Central memory CD8-positive, alpha-beta T cell (primary cell): ENCODE measurements at regions not wholly inside any gene's neighbourhood (a gene's known extent, or its start where the extent isn't known, plus 50 kb on each side); places are given as distances from the start of the nearest gene placed in this dataset.
"Not testable (repeated sequence)": the region's sequence is repeated elsewhere in the genome, so short reads cannot be mapped to it uniquely, and the experiment has no call there.

Source experiments
- ATAC-seq: fragments of 150-1000 bp; cut with Tn5 transposase; replicated peaks from 2 replicates; pipeline ENCODE4 v1.10.0; 2022; ENCODE audit warnings: mild to moderate bottlenecking, moderate FRiP score, moderate number of reproducible peaks; ENCODE audit not compliant: poor library complexity, severe bottlenecking; ENCODE audit errors: extremely low read depth
- DNase-seq, 2 donors: peaks; one replicate each; pipeline ENCODE4 v3.0.0; 2021; ENCODE audit warnings: low spot score in 2 of 2
- H3K27ac Mint-ChIP-seq: one replicate; pipeline ENCODE4 v1.8.0; 2022; ENCODE audit warnings: low read depth, mild to moderate bottlenecking, moderate library complexity, mixed read lengths
- H3K27me3 Mint-ChIP-seq: one replicate; pipeline ENCODE4 v1.8.0; 2022; ENCODE audit warnings: mixed read lengths
- H3K36me3 Mint-ChIP-seq: one replicate; pipeline ENCODE4 v1.8.0; 2022; ENCODE audit warnings: mild to moderate bottlenecking, moderate library complexity, mixed read lengths; ENCODE audit not compliant: insufficient read depth
- H3K4me1 Mint-ChIP-seq: one replicate; pipeline ENCODE4 v1.8.0; 2022; ENCODE audit warnings: mixed read lengths
- H3K4me3 Mint-ChIP-seq: one replicate; pipeline ENCODE4 v1.8.0; 2022; ENCODE audit warnings: mild to moderate bottlenecking, moderate library complexity, mixed read lengths
- H3K9me3 Mint-ChIP-seq: one replicate; pipeline ENCODE4 v1.8.0; 2022; ENCODE audit warnings: mixed read lengths

DNA sequence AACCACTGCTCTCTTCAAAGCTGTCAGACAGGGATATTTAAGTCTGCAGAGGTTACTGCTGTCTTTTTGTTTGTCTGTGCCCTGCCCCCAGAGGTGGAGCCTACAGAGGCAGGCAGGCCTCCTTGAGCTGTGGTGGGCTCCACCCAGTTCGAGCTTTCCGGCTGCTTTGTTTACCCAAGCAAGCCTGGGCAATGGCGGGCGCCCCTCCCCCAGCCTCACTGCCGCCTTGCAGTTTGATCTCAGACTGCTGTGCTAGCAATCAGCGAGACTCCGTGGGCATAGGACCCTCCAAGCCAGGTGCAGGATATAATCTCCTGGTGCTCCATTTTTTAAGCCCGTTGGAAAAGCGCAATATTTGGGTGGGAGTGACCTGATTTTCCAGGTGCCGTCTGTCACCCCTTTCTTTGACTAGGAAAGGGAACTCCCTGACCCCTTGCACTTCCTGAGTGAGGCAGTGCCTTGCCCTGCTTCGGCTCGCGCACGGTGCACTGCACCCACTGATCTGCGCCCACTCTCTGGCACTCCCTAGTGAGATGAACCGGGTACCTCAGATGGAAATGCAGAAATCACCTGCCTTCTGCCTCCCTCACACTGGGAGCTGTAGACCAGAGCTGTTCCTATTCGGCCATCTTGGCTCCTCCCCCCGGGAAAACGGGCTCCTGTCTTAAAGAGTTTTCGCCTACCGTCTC is 758.3 kb upstream of the NXPH2 start:
- not testable (repeated sequence) for DNase-seq, H3K27me3 Mint-ChIP-seq, H3K4me1 Mint-ChIP-seq, H3K36me3 Mint-ChIP-seq, H3K27ac Mint-ChIP-seq, ATAC-seq, H3K4me3 Mint-ChIP-seq
- H3K9me3 Mint-ChIP-seq: peaks cover 12% of the 10 kb centered on the region

- H3K9me3 Mint-ChIP-seq: peaks cover 12% of the 10 kb centered on the region
- H3K4me3 Mint-ChIP-seq: no peak overlapping the region
- no peak for ATAC-seq
- no peaks in the 10 kb centered on the region for H3K4me1 Mint-ChIP-seq
- no peak for DNase-seq
- H3K27ac Mint-ChIP-seq: no peak overlapping the region
- no peaks in the 10 kb centered on the region for H3K36me3 Mint-ChIP-seq
- no peaks in the 10 kb centered on the region for H3K27me3 Mint-ChIP-seq
Observed at GRCh38 chr2:139529080-139529479, 748.9 kb upstream of the NXPH2 start.

GRCh38 chr2:139526781-139527180 is 746.6 kb upstream of the NXPH2 start:
- ATAC-seq (no peak), DNase-seq (no peak)
- Mint-ChIP-seq H3K9me3 (peaks cover 24% of the 10 kb centered on the region), H3K36me3 (no peaks in the 10 kb centered on the region), H3K4me3 (no peak overlapping the region), H3K4me1 (no peaks in the 10 kb centered on the region), H3K27me3 (no peaks in the 10 kb centered on the region), H3K27ac (no peak overlapping the region)

DNA sequence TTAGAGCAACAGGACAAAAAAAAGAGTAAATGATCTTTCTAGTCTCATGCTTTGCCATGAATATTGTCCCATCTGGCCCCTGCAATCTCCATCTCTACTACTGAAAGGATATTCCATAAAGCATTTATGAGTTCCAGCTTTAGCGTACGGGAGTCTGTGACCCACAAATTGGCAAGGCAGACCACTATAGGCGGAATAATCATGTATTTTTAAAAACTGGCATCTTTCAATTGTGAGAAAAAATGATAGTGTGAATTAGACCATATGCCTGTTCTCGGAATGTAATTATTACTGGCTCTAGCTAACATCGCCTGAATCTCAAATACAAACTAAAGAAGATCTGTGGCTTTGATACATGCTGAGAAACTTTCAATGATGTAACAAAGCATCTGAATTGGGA is 738.1 kb upstream of the NXPH2 start:
- H3K4me1 Mint-ChIP-seq: no peaks in the 10 kb centered on the region
- H3K9me3 Mint-ChIP-seq: peaks cover 22% of the 10 kb centered on the region
- H3K27ac Mint-ChIP-seq: no peak overlapping the region
- H3K27me3 Mint-ChIP-seq: no peaks in the 10 kb centered on the region
- DNase-seq (no peak), ATAC-seq (no peak)
- H3K4me3 Mint-ChIP-seq: no peak overlapping the region
- H3K36me3 Mint-ChIP-seq: no peaks in the 10 kb centered on the region

DNA sequence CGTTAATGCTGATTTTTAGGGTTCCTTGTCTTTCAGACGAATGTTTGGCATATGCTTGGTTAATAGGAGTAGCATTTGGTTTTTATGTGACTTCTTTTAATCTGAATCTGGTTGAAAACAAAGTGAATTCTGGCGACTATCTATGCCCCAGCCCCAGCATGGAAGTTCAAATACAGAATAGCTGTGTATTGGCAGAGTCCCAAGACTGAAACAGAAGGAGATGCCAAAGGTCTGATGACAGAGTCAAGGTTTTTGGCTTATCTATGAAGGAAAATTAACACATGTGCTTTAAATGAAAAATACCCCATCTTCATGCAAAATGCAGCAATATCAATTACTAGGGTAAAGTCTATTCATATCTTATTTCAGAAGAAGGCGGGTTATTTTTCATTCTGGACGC is 734.8 kb upstream of the NXPH2 start:
- H3K4me1 Mint-ChIP-seq: no peaks in the 10 kb centered on the region
- peaks cover 7% of the 10 kb centered on the region for H3K9me3 Mint-ChIP-seq

DNA sequence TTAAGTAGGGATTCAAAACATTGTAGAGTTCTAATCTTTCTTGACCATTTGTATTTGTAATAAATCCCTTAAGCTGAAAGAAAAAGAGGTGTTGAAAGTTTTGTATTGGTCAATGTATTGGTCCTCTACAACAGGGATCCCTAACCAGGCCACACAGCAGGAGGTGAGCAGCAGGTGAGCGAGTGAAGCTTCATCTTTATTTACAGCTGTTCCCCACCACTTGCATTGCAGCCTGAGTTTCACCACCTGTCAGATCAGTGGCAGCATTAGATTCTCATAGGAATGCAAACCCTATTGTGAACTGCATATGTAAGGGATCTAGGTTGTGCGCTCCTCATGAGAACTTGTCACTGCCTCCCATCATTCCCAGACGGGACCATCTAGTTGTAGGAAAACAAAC is 715.7 kb upstream of the NXPH2 start:
- ATAC-seq: no peak
- Mint-ChIP-seq H3K4me1 (no peaks in the 10 kb centered on the region), H3K4me3 (no peak overlapping the region), H3K9me3 (peaks cover 25% of the 10 kb centered on the region), H3K27ac (no peak overlapping the region), H3K36me3 (no peaks in the 10 kb centered on the region), H3K27me3 (no peaks in the 10 kb centered on the region)
- no peak for DNase-seq

More for the DNA sequence above, 734.8 kb upstream of the NXPH2 start:
- Mint-ChIP-seq H3K27ac (no peak overlapping the region), H3K36me3 (no peaks in the 10 kb centered on the region), H3K27me3 (no peaks in the 10 kb centered on the region), H3K4me3 (no peak overlapping the region)
- DNase-seq (no peak), ATAC-seq (no peak)

DNA sequence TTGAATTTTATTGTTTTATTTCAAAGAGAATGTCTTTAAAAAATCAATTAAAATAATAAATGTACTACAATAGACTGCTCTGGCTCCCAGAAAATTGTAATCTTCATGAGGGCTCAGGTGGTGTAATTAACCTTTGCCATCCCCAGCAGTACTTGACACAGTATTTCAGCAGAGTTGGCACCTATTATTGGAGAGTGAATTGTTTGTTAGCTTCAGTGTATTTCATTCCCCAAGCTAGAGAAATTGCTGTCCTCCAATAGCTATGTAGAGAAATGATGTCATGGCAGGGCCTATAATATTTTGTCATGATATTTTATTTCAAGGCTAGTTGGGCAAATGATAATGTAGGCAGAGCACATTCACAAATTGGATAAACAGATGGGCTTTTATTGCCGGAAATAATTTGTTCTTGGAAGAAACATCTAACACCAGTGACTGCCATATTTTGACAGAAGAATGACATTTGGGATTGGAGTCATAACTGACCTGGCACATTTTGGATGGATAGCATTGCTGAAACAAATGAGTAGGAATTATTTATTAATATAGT is 712.0 kb upstream of the NXPH2 start:
- no peak overlapping the region for H3K4me3 Mint-ChIP-seq
- no peaks in the 10 kb centered on the region for H3K4me1 Mint-ChIP-seq
- peaks cover 3% of the 10 kb centered on the region for H3K36me3 Mint-ChIP-seq
- no peak for ATAC-seq
- no peak overlapping the region for H3K27ac Mint-ChIP-seq
- peaks cover 22% of the 10 kb centered on the region for H3K9me3 Mint-ChIP-seq
- H3K27me3 Mint-ChIP-seq: no peaks in the 10 kb centered on the region
- no peak for DNase-seq

- H3K4me1 Mint-ChIP-seq: no peaks in the 10 kb centered on the region
- DNase-seq (no peak), ATAC-seq (no peak)
- H3K36me3 Mint-ChIP-seq: no peaks in the 10 kb centered on the region
- H3K27me3 Mint-ChIP-seq: no peaks in the 10 kb centered on the region
- no peak overlapping the region for H3K4me3 Mint-ChIP-seq
- H3K9me3 Mint-ChIP-seq: peaks cover 40% of the 10 kb centered on the region
- no peak overlapping the region for H3K27ac Mint-ChIP-seq
Observed at GRCh38 chr2:139480161-139480650, 700.0 kb upstream of the NXPH2 start.

- ATAC-seq: no peak
- Mint-ChIP-seq H3K9me3 (peaks cover 36% of the 10 kb centered on the region), H3K4me1 (no peaks in the 10 kb centered on the region), H3K27me3 (no peaks in the 10 kb centered on the region), H3K27ac (no peak overlapping the region), H3K36me3 (no peaks in the 10 kb centered on the region), H3K4me3 (no peak overlapping the region)
- DNase-seq: no peak
Observed at GRCh38 chr2:139478165-139478914, 698.1 kb upstream of the NXPH2 start.

DNA sequence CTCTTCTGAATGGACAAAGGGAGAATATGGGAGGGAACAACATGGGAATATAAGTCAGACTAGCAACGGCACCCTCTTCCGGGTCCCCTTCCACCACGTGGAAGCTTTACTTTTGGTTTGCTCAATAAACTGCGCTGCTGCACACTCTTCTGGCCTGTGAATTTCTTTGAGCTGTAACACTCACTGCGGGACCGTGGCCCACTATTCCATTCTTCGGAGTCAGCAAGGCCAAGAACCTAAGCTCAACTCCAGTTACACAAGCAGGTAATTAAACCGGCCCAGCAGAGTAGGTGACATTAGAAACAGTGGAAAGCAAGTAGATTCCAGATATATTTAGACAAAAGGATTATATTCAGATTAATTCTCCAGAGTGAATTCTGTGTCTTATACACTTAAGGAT is 697.4 kb upstream of the NXPH2 start:
- Mint-ChIP-seq H3K27ac (no peak overlapping the region), H3K36me3 (no peaks in the 10 kb centered on the region), H3K4me3 (no peak overlapping the region), H3K27me3 (no peaks in the 10 kb centered on the region), H3K4me1 (no peaks in the 10 kb centered on the region), H3K9me3 (peaks cover 36% of the 10 kb centered on the region)
- DNase-seq: no peak
- ATAC-seq: no peak

- Mint-ChIP-seq H3K36me3 (no peaks in the 10 kb centered on the region), H3K9me3 (peaks cover 13% of the 10 kb centered on the region), H3K4me1 (no peaks in the 10 kb centered on the region), H3K27me3 (no peaks in the 10 kb centered on the region), H3K27ac (no peak overlapping the region), H3K4me3 (no peak overlapping the region)
- DNase-seq (no peak), ATAC-seq (no peak)
Observed at GRCh38 chr2:139469985-139470384, 689.8 kb upstream of the NXPH2 start.

- Mint-ChIP-seq H3K4me1 (no peaks in the 10 kb centered on the region), H3K36me3 (no peaks in the 10 kb centered on the region), H3K27me3 (no peaks in the 10 kb centered on the region), H3K27ac (no peak overlapping the region), H3K4me3 (no peak overlapping the region), H3K9me3 (peaks cover 15% of the 10 kb centered on the region)
- DNase-seq: no peak
- ATAC-seq: no peak
Observed at GRCh38 chr2:139465789-139466188, 685.6 kb upstream of the NXPH2 start.

DNA sequence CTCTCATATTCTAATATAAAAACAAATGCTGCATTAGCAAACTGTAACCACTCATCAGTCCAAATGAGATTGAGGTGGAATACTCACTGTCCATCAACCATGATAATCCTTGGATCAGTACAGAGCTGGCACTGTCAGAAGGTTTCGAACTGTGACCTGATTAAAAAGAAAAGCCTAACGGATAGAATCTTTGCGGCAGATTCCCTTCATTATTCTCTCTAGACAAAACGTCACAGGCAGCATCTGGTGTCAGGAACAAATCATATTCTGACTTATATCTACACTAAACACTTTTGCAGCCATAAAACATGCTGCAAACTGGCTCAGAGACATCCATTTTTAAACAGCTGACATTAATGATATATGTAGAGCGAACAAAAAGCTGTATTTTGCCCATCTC is 677.7 kb upstream of the NXPH2 start:
- no peak for DNase-seq
- Mint-ChIP-seq H3K27ac (no peak overlapping the region), H3K4me3 (no peak overlapping the region), H3K9me3 (peaks cover 24% of the 10 kb centered on the region), H3K36me3 (no peaks in the 10 kb centered on the region), H3K4me1 (no peaks in the 10 kb centered on the region), H3K27me3 (no peaks in the 10 kb centered on the region)
- ATAC-seq: no peak
